SH-SY5Y (cell line): ENCODE measurements at regions not wholly inside any gene's neighbourhood (a gene's known extent, or its start where the extent isn't known, plus 50 kb on each side); places are given as distances from the start of the nearest gene placed in this dataset.

ENCODE experiments used
- GATA2 ChIP-seq: IDR thresholded peaks from 2 replicates; pipeline ENCODE4 v1.6.1; 2011; ENCODE audit warnings: mild to moderate bottlenecking, low read depth, low read length
- GATA3 ChIP-seq: IDR thresholded peaks from 2 replicates; pipeline ENCODE4 v1.6.1; 2011; ENCODE audit warnings: low read depth, mild to moderate bottlenecking, low read length, moderate library complexity

DNA sequence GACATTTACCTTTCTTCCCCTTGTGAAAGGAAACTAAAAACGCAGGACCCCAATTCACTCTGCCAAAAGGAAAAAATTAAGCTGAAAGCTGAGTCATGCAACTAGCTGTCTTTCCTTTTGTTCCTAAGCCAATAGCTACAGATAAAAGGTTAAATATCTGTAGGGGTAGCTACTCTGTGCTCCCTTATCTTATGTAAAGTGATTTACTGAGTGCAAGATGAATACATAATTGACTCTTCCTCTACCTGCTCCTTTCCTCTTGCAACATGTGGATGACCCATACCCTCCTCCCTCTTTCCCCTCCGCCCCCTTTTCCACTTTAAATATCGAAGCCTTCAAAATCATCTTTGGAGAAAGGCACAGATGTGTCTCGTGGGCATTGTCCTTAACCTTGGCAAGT, 68.0 kb upstream of the ZNF157 start:
- no peak for TF ChIP-seq GATA2
- no peak for TF ChIP-seq GATA3

DNA sequence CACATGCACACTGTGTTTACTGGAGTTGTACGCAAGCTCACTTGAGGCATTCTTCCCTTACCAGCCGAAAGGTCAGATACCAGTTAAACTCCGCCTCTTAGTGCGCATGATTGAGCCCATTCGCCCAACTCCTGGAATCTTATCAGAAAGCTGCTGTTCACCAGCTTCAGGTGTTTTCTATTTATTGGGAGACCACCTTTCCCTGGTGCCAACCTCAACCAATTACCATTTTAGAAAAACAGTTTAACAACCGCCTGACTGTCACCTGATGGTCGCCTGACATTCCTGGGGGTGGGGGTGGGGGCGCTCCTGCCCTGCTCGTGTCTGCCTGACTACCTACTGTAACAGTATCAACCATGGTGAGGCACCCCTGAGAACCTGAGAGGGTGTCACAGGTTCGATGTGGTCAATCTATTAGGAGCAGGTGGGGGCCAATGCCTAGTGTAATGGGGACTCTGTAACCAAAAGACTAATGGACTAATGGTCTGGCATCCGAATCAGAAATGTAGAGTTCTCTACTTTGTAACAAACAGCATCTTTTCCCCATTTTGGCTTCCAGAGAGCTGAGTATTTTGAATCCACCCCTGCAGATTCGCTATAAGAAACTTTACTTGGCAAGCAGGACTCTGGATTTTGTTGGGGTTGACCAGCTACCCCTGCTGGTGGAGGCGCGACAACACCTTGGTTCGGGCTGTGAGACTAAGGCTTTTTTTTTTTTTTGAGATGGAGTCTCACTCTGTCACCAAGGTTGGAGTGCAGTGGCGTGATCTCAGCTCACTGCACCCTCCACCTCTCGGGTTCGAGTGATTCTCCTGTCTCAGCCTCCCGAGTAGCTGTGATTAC, 58.2 kb upstream of the ZNF157 start:
- TF ChIP-seq GATA2 (no peak), GATA3 (no peak)

DNA sequence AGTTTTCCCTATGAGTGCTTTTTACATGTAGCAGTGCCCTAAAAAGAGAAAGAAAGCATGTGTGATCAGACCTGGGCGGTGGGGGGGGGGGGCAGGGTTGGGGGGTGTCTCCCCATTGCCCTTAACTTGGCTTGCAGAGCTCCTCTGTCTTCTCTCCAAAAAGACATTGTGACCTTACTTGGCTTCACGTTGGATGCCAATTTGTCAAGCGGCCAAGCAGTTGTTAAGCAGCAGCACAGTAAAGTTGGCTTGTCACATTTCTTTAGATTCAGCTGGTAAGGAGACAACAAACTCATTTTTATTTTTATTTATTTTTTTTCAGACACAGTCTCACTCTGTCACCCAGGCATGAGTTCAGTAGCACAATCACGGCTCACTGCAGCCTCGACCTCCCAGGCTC, 57.3 kb upstream of the ZNF157 start:
- TF ChIP-seq GATA2, result no peak
- TF ChIP-seq GATA3, result no peak

DNA sequence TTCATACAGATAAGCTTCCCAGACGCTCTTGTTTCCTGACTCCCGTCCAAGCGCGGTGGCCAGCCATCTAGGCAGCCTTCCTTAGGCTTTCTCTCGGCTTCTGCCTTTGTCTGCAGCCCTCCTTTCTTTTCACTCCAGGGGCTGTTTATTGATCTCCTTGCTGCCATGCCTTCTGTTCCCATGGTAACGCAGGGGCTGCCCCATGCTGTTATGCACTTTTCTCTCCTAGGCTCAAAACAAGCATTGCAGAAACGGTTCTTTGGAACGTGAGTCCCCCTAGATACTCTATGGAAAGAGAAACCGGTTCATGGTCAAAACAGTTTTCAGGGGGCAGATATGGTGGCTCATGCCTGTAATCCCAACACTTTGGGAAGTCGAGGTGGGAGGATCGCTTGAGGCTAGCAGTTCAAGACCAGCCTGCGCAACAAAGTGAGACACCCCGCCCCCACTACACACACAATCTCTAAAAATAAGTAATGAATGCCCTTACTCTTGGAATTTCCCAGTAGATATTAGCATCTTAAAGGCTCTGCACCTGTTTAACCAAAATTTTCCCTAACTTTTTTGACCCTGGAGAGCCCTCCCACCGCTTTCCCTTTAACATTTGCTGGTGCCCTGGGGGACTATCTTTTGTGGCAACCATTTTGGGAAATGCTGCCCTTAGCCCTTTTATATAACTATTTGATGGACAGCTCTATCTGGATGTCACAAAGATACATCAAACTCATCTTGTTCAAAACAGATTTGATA, 53.9 kb upstream of the ZNF157 start:
- TF ChIP-seq GATA3, result no peak
- 0 out of 2 replicates have a peak, but pooled peaks have one; percentile 27 for TF ChIP-seq GATA2
